ENCODE measurements at regions not wholly inside any gene's neighbourhood (a gene's known extent, or its start where the extent isn't known, plus 50 kb on each side); places are given as distances from the start of the nearest gene placed in this dataset.

DNA sequence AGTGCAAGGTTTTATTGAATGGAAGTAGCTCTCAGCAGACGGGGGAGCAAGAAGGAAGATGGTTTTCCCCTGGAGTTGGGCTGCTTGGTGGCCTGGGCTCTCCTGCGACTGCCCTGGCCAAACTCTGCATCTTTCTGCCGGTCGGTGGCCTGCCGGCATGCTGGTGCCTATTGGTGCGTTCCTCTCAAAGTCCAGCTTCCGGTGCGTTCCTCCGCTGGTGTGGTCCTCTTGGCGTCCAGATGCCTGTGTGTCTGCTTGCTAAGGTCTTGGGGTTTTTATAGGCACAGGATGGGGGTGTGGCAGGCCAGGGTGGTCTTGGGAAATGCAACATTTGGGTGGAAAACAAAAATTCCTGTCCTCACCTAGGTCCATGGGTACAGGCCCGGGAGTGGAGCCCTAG is 567.4 kb upstream of the CNTN5 start:
- Histone ChIP-seq H3K9ac (ENCODE audit: extremely low read depth, insufficient read length, low read length) (no peak overlapping the region), H3K4ac (ENCODE audit: low read depth, low read length) (no peak overlapping the region)
- H3K27ac Mint-ChIP-seq: no peak overlapping the region

More for the DNA sequence above, 567.4 kb upstream of the CNTN5 start:
- H2AFZ ChIP-seq (ENCODE audit: low read length): no peak overlapping the region
- no peak overlapping the region for H2BK12ac ChIP-seq (ENCODE audit: insufficient read length, low read depth, low read length)
- H3K79me1 ChIP-seq (ENCODE audit: insufficient read depth, low read depth, low read length, poor library complexity, severe bottlenecking): no peaks in the 10 kb centered on the region
- no peaks in the 10 kb centered on the region for H4K20me1 ChIP-seq (ENCODE audit: control insufficient read depth, insufficient read depth, insufficient read length)
- no peak overlapping the region for H2BK20ac ChIP-seq (ENCODE audit: low read depth, low read length, poor library complexity, severe bottlenecking)
- no peak overlapping the region for H2AK5ac ChIP-seq (ENCODE audit: insufficient read length, low read length)
- H2BK5ac ChIP-seq (ENCODE audit: insufficient read length, low read length): no peak overlapping the region
- WGBS (ENCODE audit: extremely low coverage, insufficient read length, low lambda C conversion rate): no CpG with 5 or more reads among the region's 11 CpGs
- no peak overlapping the region for H3K18ac ChIP-seq (ENCODE audit: insufficient read length, low read depth, low read length)
- no peak overlapping the region for H3K14ac ChIP-seq (ENCODE audit: insufficient read depth, low read length)
- H3K27me3 ChIP-seq (ENCODE audit: insufficient read depth, low read length): no peaks in the 10 kb centered on the region
- no peaks in the 10 kb centered on the region for H3K23me2 ChIP-seq (ENCODE audit: insufficient read length, low read depth, low read length, poor library complexity, severe bottlenecking)
- no peak overlapping the region for H3K23ac ChIP-seq (ENCODE audit: insufficient read length, low read depth, low read length)
- H2BK15ac ChIP-seq (ENCODE audit: low read depth, low read length): no peak overlapping the region
- no peaks in the 10 kb centered on the region; the same call in 1 of the 2 replicates for H3K27me3 Mint-ChIP-seq (ENCODE audit: low read depth)
- H3K56ac ChIP-seq (ENCODE audit: insufficient read length, low read depth, low read length): no peak overlapping the region
- no peak overlapping the region for H3K27ac ChIP-seq (ENCODE audit: insufficient read length, low read depth, low read length)
- H4K8ac ChIP-seq (replicated peaks; ENCODE audit: insufficient read length, low read depth, low read length): no peak overlapping the region
- no peak overlapping the region for H4K5ac ChIP-seq (ENCODE audit: insufficient read length, low read depth, low read length)
- H3K9me3 Mint-ChIP-seq: no peaks in the 10 kb centered on the region
- H3K36me3 Mint-ChIP-seq (ENCODE audit: insufficient read depth in 1 of 3, low read depth in 3 of 3): no peaks in the 10 kb centered on the region
- TF ChIP-seq, protein P1, sequence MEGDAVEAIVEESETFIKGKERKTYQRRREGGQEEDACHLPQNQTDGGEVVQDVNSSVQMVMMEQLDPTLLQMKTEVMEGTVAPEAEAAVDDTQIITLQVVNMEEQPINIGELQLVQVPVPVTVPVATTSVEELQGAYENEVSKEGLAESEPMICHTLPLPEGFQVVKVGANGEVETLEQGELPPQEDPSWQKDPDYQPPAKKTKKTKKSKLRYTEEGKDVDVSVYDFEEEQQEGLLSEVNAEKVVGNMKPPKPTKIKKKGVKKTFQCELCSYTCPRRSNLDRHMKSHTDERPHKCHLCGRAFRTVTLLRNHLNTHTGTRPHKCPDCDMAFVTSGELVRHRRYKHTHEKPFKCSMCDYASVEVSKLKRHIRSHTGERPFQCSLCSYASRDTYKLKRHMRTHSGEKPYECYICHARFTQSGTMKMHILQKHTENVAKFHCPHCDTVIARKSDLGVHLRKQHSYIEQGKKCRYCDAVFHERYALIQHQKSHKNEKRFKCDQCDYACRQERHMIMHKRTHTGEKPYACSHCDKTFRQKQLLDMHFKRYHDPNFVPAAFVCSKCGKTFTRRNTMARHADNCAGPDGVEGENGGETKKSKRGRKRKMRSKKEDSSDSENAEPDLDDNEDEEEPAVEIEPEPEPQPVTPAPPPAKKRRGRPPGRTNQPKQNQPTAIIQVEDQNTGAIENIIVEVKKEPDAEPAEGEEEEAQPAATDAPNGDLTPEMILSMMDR (conservative IDR thresholded peaks at IDR 0.05): no peak
- H3T11ph ChIP-seq (ENCODE audit: low read length): no peak overlapping the region
- no peak overlapping the region for H4K91ac ChIP-seq (ENCODE audit: insufficient read length, low read depth, low read length)
- no peak overlapping the region for H2BK120ac ChIP-seq (ENCODE audit: low read depth, low read length, poor library complexity, severe bottlenecking)
- no peak overlapping the region for H3K4me2 ChIP-seq (ENCODE audit: insufficient read depth, insufficient read length, low read length)
- H3K79me2 ChIP-seq (ENCODE audit: insufficient read depth, low read length): no peaks in the 10 kb centered on the region
- peaks cover 7 to 13% of the 10 kb centered on the region in 2 experiments for H3K4me1 Mint-ChIP-seq
- DNase-seq: no peak
- H3K9me3 ChIP-seq (ENCODE audit: control insufficient read depth, low read depth, low read length): no peaks in the 10 kb centered on the region
- H3K4me1 ChIP-seq (ENCODE audit: insufficient read depth, low read length): no peaks in the 10 kb centered on the region
- no peak overlapping the region for H3K4me3 Mint-ChIP-seq
